Tibial nerve (tissue), 4 donors: ENCODE measurements at regions not wholly inside any gene's neighbourhood (a gene's known extent, or its start where the extent isn't known, plus 50 kb on each side); places are given as distances from the start of the nearest gene placed in this dataset.

ENCODE experiments used
- CTCF ChIP-seq, 5 experiments: fragments of 200-600 bp in 3 of 5; fragments of 450-650 bp in 2 of 5; sonication (generic) in 3 of 5; IDR thresholded peaks; one replicate each; pipeline ENCODE4 v1.5.1; 2016 to 2019; ENCODE audit warnings: antibody characterized with exemption in 5 of 5, mild to moderate bottlenecking in 3 of 5, moderate library complexity in 2 of 5
- EP300 ChIP-seq, 2 donors: sonication (generic); formaldehyde crosslinking; IDR thresholded peaks; one replicate each; pipeline ENCODE4 v1.6.1; 2017; ENCODE audit warnings: antibody characterized with exemption in 2 of 2, mild to moderate bottlenecking in 1 of 2
- POLR2A ChIP-seq, 2 donors: fragments of 450-650 bp; IDR thresholded peaks; one replicate each; pipeline ENCODE4 v1.6.1; 2017; ENCODE audit warnings: antibody characterized with exemption in 2 of 2, mild to moderate bottlenecking in 2 of 2, moderate library complexity in 2 of 2

- TF ChIP-seq CTCF (IDR thresholded peaks at IDR 0.05) (no peak), POLR2A (IDR thresholded peaks at IDR 0.05) (no peak), EP300 (IDR thresholded peaks at IDR 0.05) (no peak)
Observed at GRCh38 chr1:229064320-229065168, 206.4 kb upstream of the RAB4A start.
